ENCODE measurements at regions not wholly inside any gene's neighbourhood (a gene's known extent, or its start where the extent isn't known, plus 50 kb on each side); places are given as distances from the start of the nearest gene placed in this dataset.

- 84% methylated on average over 2 of the region's 2 CpGs for WGBS
- no peaks in the 10 kb centered on the region for H3K4me1 ChIP-seq
Observed at GRCh38 chr16:73636196-73636595, 588.3 kb upstream of the ZFHX3 start.

DNA sequence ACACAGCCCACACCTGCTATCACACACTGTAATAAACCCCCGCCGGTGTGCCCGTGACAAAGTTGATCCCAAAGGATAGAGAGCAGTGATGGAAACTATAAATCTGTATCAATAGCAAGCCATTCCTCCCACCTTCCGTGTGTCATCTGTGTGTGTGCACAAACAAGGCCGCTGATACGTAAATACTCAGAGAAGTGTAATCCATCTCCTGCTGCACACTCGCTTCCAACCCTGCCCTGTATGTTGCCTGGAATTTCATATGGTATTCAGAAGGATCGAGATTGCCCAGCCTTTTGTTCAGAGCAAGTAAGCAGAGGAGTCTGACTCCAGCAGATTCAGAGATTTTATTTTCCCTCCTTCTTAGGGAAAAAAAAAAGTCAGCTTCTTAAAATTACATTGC is 581.1 kb upstream of the ZFHX3 start:
- Histone ChIP-seq H3K9me3 (no peaks in the 10 kb centered on the region), H3K27ac (replicated peaks in 1 of 4) (no peak overlapping the region), H3K4me1 (no peaks in the 10 kb centered on the region), H3K36me3 (no peaks in the 10 kb centered on the region), H3K27me3 (no peaks in the 10 kb centered on the region), H3K4me3 (no peak overlapping the region)
- TF ChIP-seq CTCF (IDR thresholded peaks at IDR 0.05) = no peak
- no peak for TF ChIP-seq POLR2A (IDR thresholded peaks at IDR 0.05; ENCODE audit: low read depth)
- no peak for TF ChIP-seq EP300 (IDR thresholded peaks at IDR 0.05)
- no peak for TF ChIP-seq POLR2AphosphoS5 (IDR thresholded peaks at IDR 0.05)
- intact Hi-C loops (cut with DNase I) = no loop called here
- no peak for DNase-seq (ENCODE audit: extremely low spot score)
- WGBS = 82% methylated on average over 8 of the region's 8 CpGs

More at GRCh38 chr16:73636196-73636595, 588.3 kb upstream of the ZFHX3 start:
- Histone ChIP-seq H3K36me3 (no peaks in the 10 kb centered on the region), H3K27ac (replicated peaks in 1 of 4) (no peak overlapping the region), H3K27me3 (no peaks in the 10 kb centered on the region), H3K9me3 (peaks cover 0 to 10% (median 5%) of the 10 kb centered on the region in 4 donors), H3K4me3 (no peak overlapping the region)
- intact Hi-C loops (cut with DNase I) = no loop called here
- no peak for DNase-seq (ENCODE audit: extremely low spot score)
- TF ChIP-seq EP300 (IDR thresholded peaks at IDR 0.05) = no peak
- no peak for TF ChIP-seq POLR2AphosphoS5 (IDR thresholded peaks at IDR 0.05)
- no peak for TF ChIP-seq CTCF (IDR thresholded peaks at IDR 0.05)
- TF ChIP-seq POLR2A (IDR thresholded peaks at IDR 0.05; ENCODE audit: low read depth) = no peak

GRCh38 chr16:73617738-73618137 is 569.8 kb upstream of the ZFHX3 start:
- 96% methylated on average over 4 of the region's 4 CpGs for WGBS
- Histone ChIP-seq H3K9me3 (no peaks in the 10 kb centered on the region), H3K36me3 (no peaks in the 10 kb centered on the region), H3K27ac (replicated peaks in 1 of 4) (no peak overlapping the region), H3K4me3 (no peak overlapping the region), H3K27me3 (peaks cover 0 to 7% (median 0%) of the 10 kb centered on the region in 4 donors), H3K4me1 (peaks cover 0 to 4% (median 0%) of the 10 kb centered on the region in 4 donors)
- intact Hi-C loops (cut with DNase I) = no loop called here
- DNase-seq (ENCODE audit: extremely low spot score) = no peak
- TF ChIP-seq POLR2AphosphoS5 (IDR thresholded peaks at IDR 0.05) (no peak), EP300 (IDR thresholded peaks at IDR 0.05) (no peak), CTCF (IDR thresholded peaks at IDR 0.05) (no peak), POLR2A (IDR thresholded peaks at IDR 0.05; ENCODE audit: low read depth) (no peak)

- Histone ChIP-seq H3K27ac (replicated peaks in 1 of 4) (no peak overlapping the region), H3K36me3 (no peaks in the 10 kb centered on the region), H3K4me3 (no peak overlapping the region), H3K4me1 (peaks cover 0 to 4% (median 0%) of the 10 kb centered on the region in 4 donors), H3K9me3 (no peaks in the 10 kb centered on the region), H3K27me3 (peaks cover 0 to 7% (median 0%) of the 10 kb centered on the region in 4 donors)
- TF ChIP-seq CTCF (IDR thresholded peaks at IDR 0.05) (no peak), EP300 (IDR thresholded peaks at IDR 0.05) (no peak), POLR2AphosphoS5 (IDR thresholded peaks at IDR 0.05) (no peak)
- intact Hi-C loops (cut with DNase I) = no loop called here
- no peak for DNase-seq (ENCODE audit: extremely low spot score)
- 64% methylated on average over 6 of the region's 6 CpGs for WGBS
Observed at GRCh38 chr16:73616770-73617169, 568.8 kb upstream of the ZFHX3 start.

DNA sequence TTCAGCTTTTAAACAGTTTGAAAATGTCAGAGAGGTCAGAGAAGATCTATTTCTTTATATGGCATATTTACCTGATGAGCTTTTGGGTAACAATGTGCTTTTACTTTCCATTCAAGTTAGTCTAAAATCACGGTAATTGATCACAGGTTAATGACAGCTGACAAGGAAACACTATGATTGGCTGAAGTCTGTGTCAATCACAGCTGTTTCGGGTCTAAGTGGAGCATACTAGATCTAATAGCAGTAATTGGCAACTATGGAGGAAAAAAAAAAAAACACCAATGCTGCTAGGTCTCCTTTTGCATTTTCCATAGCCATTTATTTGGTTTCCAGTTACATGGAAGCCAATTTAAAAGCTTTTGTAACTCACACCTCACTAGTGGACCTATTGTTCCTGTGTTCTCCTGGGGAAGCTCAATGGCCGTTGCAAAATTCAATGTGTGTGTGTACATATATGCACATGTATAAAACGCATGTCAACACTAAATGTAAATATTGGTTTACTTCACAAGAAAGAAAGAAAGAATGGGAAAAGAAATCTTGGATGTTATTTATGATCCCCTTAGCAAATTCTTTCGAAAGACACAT is 568.3 kb upstream of the ZFHX3 start:
- Histone ChIP-seq H3K9me3 (no peaks in the 10 kb centered on the region), H3K4me3 (no peak overlapping the region), H3K27ac (replicated peaks in 1 of 4) (no peak overlapping the region), H3K4me1 (peaks cover 0 to 4% (median 0%) of the 10 kb centered on the region in 4 donors), H3K36me3 (no peaks in the 10 kb centered on the region), H3K27me3 (peaks cover 0 to 7% (median 0%) of the 10 kb centered on the region in 4 donors)
- DNase-seq (ENCODE audit: extremely low spot score) = no peak
- TF ChIP-seq POLR2AphosphoS5 (IDR thresholded peaks at IDR 0.05) = no peak
- 80% methylated on average over 5 of the region's 5 CpGs for WGBS
- intact Hi-C loops (cut with DNase I) = no loop called here
